Mesenchymal stem cell (in vitro differentiated cells and primary cell): ENCODE measurements at regions not wholly inside any gene's neighbourhood (a gene's known extent, or its start where the extent isn't known, plus 50 kb on each side); places are given as distances from the start of the nearest gene placed in this dataset.

Experiments used
- DNase-seq: peaks from one replicate; pipeline ENCODE4 v3.0.0-alpha.2; 2013
- H2AFZ ChIP-seq: one replicate; pipeline ENCODE4 v1.6.1; 2013; ENCODE audit warnings: low read depth, mild to moderate bottlenecking, control low read depth, inconsistent platforms, low read length, moderate library complexity
- H2AK5ac ChIP-seq: 2 replicates; pipeline ENCODE4 v1.6.1; 2013; ENCODE audit warnings: low read length, moderate library complexity, mild to moderate bottlenecking, inconsistent platforms; ENCODE audit not compliant: severe bottlenecking
- H2BK120ac ChIP-seq: one replicate; pipeline ENCODE4 v1.6.1; 2013; ENCODE audit warnings: low read depth, mild to moderate bottlenecking, inconsistent platforms, low read length, moderate library complexity
- H2BK12ac ChIP-seq, 2 experiments: one replicate each; pipeline ENCODE4 v1.6.1; 2013; ENCODE audit warnings: inconsistent platforms in 2 of 2, low read length in 2 of 2, mild to moderate bottlenecking in 2 of 2, moderate library complexity in 2 of 2, control low read depth in 1 of 2
- H2BK15ac ChIP-seq: one replicate; pipeline ENCODE4 v1.6.1; 2013; ENCODE audit warnings: mild to moderate bottlenecking, low read depth, inconsistent platforms; ENCODE audit not compliant: poor library complexity, severe bottlenecking
- H2BK5ac ChIP-seq: 2 replicates; pipeline ENCODE4 v1.6.1; 2013; ENCODE audit warnings: low read depth, mild to moderate bottlenecking, low read length, control low read depth, inconsistent platforms; ENCODE audit not compliant: poor library complexity, severe bottlenecking
- H3K14ac ChIP-seq, 2 experiments: one replicate each; pipeline ENCODE4 v1.6.1; 2013; ENCODE audit warnings: inconsistent platforms in 2 of 2, low read length in 2 of 2, control low read depth in 1 of 2, mild to moderate bottlenecking in 1 of 2, moderate library complexity in 1 of 2
- H3K18ac ChIP-seq, 2 experiments: one replicate each; pipeline ENCODE4 v1.6.1; 2013; ENCODE audit warnings: inconsistent platforms in 2 of 2, low read length in 2 of 2, control low read depth in 1 of 2, low read depth in 1 of 2, mild to moderate bottlenecking in 1 of 2
- H3K23ac ChIP-seq, 2 experiments: one replicate each; pipeline ENCODE4 v1.6.1; 2013; ENCODE audit warnings: inconsistent platforms in 2 of 2, low read length in 2 of 2, mild to moderate bottlenecking in 2 of 2, moderate library complexity in 2 of 2, control low read depth in 1 of 2
- H3K27ac ChIP-seq: 2 replicates; pipeline ENCODE4 v1.5.1; 2013; ENCODE audit warnings: mild to moderate bottlenecking, moderate library complexity, low read length, control low read depth, inconsistent platforms; ENCODE audit not compliant: poor library complexity, severe bottlenecking
- H3K27me3 ChIP-seq, 2 experiments: 2 replicates each; pipeline versions ENCODE4 v1.6.1 to v1.7.0; 2013; ENCODE audit warnings: low read length in 2 of 2, mild to moderate bottlenecking in 2 of 2, moderate library complexity in 2 of 2, control low read depth in 1 of 2, inconsistent platforms in 1 of 2; ENCODE audit not compliant: control insufficient read depth in 1 of 2, insufficient read depth in 1 of 2
- H3K36me3 ChIP-seq, 2 experiments: 2 replicates each; pipeline versions ENCODE4 v1.6.1 to v1.7.0; 2013; ENCODE audit warnings: low read length in 2 of 2, control low read depth in 1 of 2, inconsistent platforms in 1 of 2, low read depth in 1 of 2, mild to moderate bottlenecking in 1 of 2; ENCODE audit not compliant: insufficient read depth in 2 of 2, control insufficient read depth in 1 of 2
- H3K4ac ChIP-seq, 2 experiments: one replicate each; pipeline ENCODE4 v1.6.1; 2013; ENCODE audit warnings: inconsistent platforms in 2 of 2, low read length in 2 of 2, mild to moderate bottlenecking in 2 of 2, moderate library complexity in 2 of 2, control low read depth in 1 of 2, low read depth in 1 of 2
- H3K4me1 ChIP-seq: 2 replicates; pipeline ENCODE4 v1.6.1; 2013; ENCODE audit warnings: low read depth, low read length, control low read depth; ENCODE audit not compliant: control insufficient read depth, insufficient read depth
- H3K4me2 ChIP-seq: 2 replicates; pipeline ENCODE4 v1.6.1; 2013; ENCODE audit warnings: low read length, mild to moderate bottlenecking, inconsistent platforms; ENCODE audit not compliant: poor library complexity, severe bottlenecking
- H3K4me3 ChIP-seq, 2 experiments: 2 replicates each; pipeline versions ENCODE4 v1.5.1 to v1.7.0; 2013; ENCODE audit warnings: low read length in 2 of 2, mild to moderate bottlenecking in 2 of 2, control low read depth in 1 of 2, low read depth in 1 of 2; ENCODE audit not compliant: insufficient read depth in 1 of 2
- H3K79me1 ChIP-seq: replicated peaks from 2 replicates; pipeline ENCODE4 v1.6.1; 2013; ENCODE audit warnings: mild to moderate bottlenecking, control low read depth, low read length, inconsistent platforms; ENCODE audit not compliant: poor library complexity, severe bottlenecking
- H3K9ac ChIP-seq: 2 replicates; pipeline ENCODE4 v1.7.0; 2013; ENCODE audit warnings: mild to moderate bottlenecking, low read length, moderate library complexity
- H3K9me3 ChIP-seq: 2 replicates; pipeline ENCODE4 v1.7.0; 2013; ENCODE audit warnings: mild to moderate bottlenecking, low read length; ENCODE audit not compliant: control insufficient read depth
- H4K8ac ChIP-seq: one replicate; pipeline ENCODE4 v1.6.1; 2013; ENCODE audit warnings: inconsistent platforms, mild to moderate bottlenecking, low read length, moderate library complexity
- H4K91ac ChIP-seq: one replicate; pipeline ENCODE4 v1.6.1; 2013; ENCODE audit warnings: mild to moderate bottlenecking, low read length, inconsistent platforms
- WGBS: methylation state at CpG from one replicate; pipeline ENCODE4 v1.1.7; 2013; ENCODE audit warnings: mixed read lengths; 5-methylcytosine and 5-hydroxymethylcytosine counted together

DNA sequence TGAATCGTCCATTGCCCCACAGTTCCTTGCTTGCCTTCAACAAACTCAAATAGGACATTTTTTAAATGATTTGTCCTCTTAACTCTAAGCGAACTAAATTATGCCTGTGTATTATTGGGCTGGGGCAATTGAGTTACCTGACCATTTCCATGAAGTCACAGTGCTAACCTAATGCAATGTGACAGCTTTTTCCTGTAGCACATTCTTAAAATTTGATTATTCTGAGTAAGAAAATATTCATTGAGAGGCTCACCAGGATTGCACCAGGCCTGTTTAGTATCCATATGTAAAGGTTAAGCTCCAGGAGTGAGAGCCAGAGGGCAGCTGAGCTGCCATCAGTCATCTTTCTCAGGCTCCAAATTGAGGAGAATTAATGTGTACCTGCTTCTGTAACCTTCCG is 90.9 kb downstream of the GPR65 start:
- Histone ChIP-seq H2BK5ac (no peak overlapping the region), H4K8ac (no peak overlapping the region), H3K23ac (no peak overlapping the region), H3K9me3 (no peaks in the 10 kb centered on the region), H3K27ac (no peak overlapping the region), H2BK15ac (no peak overlapping the region), H3K4ac (no peak overlapping the region), H3K9ac (no peak overlapping the region), H3K36me3 (no peaks in the 10 kb centered on the region), H2AFZ (no peak overlapping the region), H3K27me3 (no peaks in the 10 kb centered on the region), H2BK120ac (no peak overlapping the region), H3K4me2 (no peak overlapping the region), H3K18ac (no peak overlapping the region), H4K91ac (no peak overlapping the region), H2AK5ac (no peak overlapping the region), H3K4me1 (no peaks in the 10 kb centered on the region), H3K79me1 (no peaks in the 10 kb centered on the region), H2BK12ac (no peak overlapping the region), H3K4me3 (no peak overlapping the region), H3K14ac (no peak overlapping the region)
- DNase-seq: no peak
- 88% methylated on average over 1 of the region's 3 CpGs for WGBS

DNA sequence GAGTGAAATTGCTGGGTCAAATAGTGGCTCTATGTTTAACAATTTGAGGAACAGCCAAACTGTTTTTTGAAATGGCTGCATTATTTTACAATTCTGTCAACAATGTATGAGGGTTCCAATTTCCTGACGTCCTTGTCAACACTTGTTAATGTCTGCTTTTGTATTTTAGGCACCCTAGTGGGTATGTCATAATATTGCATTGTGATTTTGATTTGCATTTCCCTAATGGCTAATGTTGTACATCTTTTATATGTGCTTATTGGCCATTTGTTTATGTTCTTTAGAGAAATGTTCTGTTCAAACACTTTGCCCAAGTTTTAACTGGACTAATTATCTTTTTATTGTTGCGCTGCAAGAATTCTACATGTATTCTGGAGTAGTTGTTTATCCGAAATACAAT is 93.2 kb downstream of the GPR65 start:
- Histone ChIP-seq H2AFZ (no peak overlapping the region), H3K4me1 (no peaks in the 10 kb centered on the region), H3K14ac (no peak overlapping the region), H2AK5ac (no peak overlapping the region), H3K4me3 (no peak overlapping the region), H3K79me1 (no peaks in the 10 kb centered on the region), H3K23ac (no peak overlapping the region), H3K36me3 (no peaks in the 10 kb centered on the region), H2BK15ac (no peak overlapping the region), H2BK12ac (no peak overlapping the region), H3K4me2 (no peak overlapping the region), H2BK120ac (no peak overlapping the region), H3K9ac (no peak overlapping the region), H3K27ac (no peak overlapping the region), H2BK5ac (no peak overlapping the region), H3K18ac (no peak overlapping the region), H4K8ac (no peak overlapping the region), H3K27me3 (no peaks in the 10 kb centered on the region), H3K9me3 (peaks cover 1% of the 10 kb centered on the region), H4K91ac (no peak overlapping the region), H3K4ac (no peak overlapping the region)
- 77% methylated on average over 3 of the region's 3 CpGs for WGBS
- DNase-seq: no peak

- H3K9ac ChIP-seq: no peak overlapping the region
- H3K27ac ChIP-seq: no peak overlapping the region
- no peak overlapping the region for H4K8ac ChIP-seq
- H2BK12ac ChIP-seq: no peak overlapping the region
- H3K23ac ChIP-seq: no peak overlapping the region
- 92% methylated on average over 1 of the region's 1 CpG for WGBS
- no peaks in the 10 kb centered on the region for H3K4me1 ChIP-seq
- no peaks in the 10 kb centered on the region for H3K27me3 ChIP-seq
- DNase-seq: no peak
- no peaks in the 10 kb centered on the region for H3K36me3 ChIP-seq
- H3K4me2 ChIP-seq: no peak overlapping the region
- no peak overlapping the region for H3K4ac ChIP-seq
- no peak overlapping the region for H2BK5ac ChIP-seq
- H2AFZ ChIP-seq: no peak overlapping the region
- H3K18ac ChIP-seq: no peak overlapping the region
- no peak overlapping the region for H2AK5ac ChIP-seq
- no peak overlapping the region for H4K91ac ChIP-seq
- H3K79me1 ChIP-seq: no peaks in the 10 kb centered on the region
- H3K4me3 ChIP-seq: no peak overlapping the region
- H3K9me3 ChIP-seq: peaks cover 17% of the 10 kb centered on the region
- H2BK15ac ChIP-seq: no peak overlapping the region
- H2BK120ac ChIP-seq: no peak overlapping the region
- H3K14ac ChIP-seq: no peak overlapping the region
These were observed 99.8 kb downstream of the GPR65 start for GRCh38 chr14:88104710-88105109.

- Histone ChIP-seq H3K27me3 (no peaks in the 10 kb centered on the region), H3K36me3 (no peaks in the 10 kb centered on the region), H3K4me1 (no peaks in the 10 kb centered on the region), H3K9me3 (peaks cover 17% of the 10 kb centered on the region), H3K23ac (no peak overlapping the region), H2BK5ac (no peak overlapping the region), H3K18ac (no peak overlapping the region), H2BK15ac (no peak overlapping the region), H4K91ac (no peak overlapping the region), H4K8ac (no peak overlapping the region), H3K4ac (no peak overlapping the region), H2BK120ac (no peak overlapping the region), H2AK5ac (no peak overlapping the region), H3K14ac (no peak overlapping the region), H3K4me2 (no peak overlapping the region), H3K79me1 (no peaks in the 10 kb centered on the region), H3K27ac (no peak overlapping the region), H3K9ac (no peak overlapping the region), H2AFZ (no peak overlapping the region), H2BK12ac (no peak overlapping the region), H3K4me3 (no peak overlapping the region)
- 46% methylated on average over 3 of the region's 4 CpGs for WGBS
- no peak for DNase-seq
These were observed 101.4 kb downstream of the GPR65 start for GRCh38 chr14:88106377-88106776.
